NCI-H2029 treated with DMSO at 0.1 percent for 48 hours (cell line): ENCODE measurements at regions not wholly inside any gene's neighbourhood (a gene's known extent, or its start where the extent isn't known, plus 50 kb on each side); places are given as distances from the start of the nearest gene placed in this dataset.
"Not testable (repeated sequence)": the region's sequence is repeated elsewhere in the genome, so short reads cannot be mapped to it uniquely, and the experiment has no call there.

Source experiments
- DNase-seq: peaks from one replicate; lab custom pipeline; 2025; lab: John Stamatoyannopoulos, UW

GRCh38 chr6:55058682-55059081 is 115.6 kb upstream of the HCRTR2 start:
- DNase-seq = no peak

- no peak for DNase-seq
These were observed 109.4 kb upstream of the HCRTR2 start for GRCh38 chr6:55064711-55065420.

GRCh38 chr6:55069132-55069781 is 105.1 kb upstream of the HCRTR2 start:
- DNase-seq = peak; percentile 16

DNA sequence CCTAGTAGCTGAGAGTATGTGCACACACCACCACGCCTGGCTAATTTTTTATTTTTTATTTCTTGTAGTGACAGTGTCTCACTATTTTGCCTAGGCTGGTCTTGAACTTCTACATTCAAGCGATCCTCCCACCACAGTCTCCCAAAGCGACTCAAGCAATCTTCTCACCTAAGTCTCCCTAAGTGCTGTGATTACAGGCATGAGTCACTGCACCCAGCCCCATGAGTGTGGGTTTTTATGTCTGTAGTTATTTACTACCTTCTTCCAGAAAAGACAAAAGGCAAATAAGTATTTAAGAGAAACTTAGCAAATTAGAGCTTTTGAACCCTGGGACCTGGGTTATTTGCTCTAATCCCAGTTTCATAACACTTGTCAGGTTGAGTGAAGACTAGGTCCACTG is 92.3 kb upstream of the HCRTR2 start:
- no peak for DNase-seq

GRCh38 chr6:55088011-55088410 is 86.3 kb upstream of the HCRTR2 start:
- DNase-seq = not testable (repeated sequence)

GRCh38 chr6:55088902-55089301 is 85.4 kb upstream of the HCRTR2 start:
- DNase-seq = no peak

DNA sequence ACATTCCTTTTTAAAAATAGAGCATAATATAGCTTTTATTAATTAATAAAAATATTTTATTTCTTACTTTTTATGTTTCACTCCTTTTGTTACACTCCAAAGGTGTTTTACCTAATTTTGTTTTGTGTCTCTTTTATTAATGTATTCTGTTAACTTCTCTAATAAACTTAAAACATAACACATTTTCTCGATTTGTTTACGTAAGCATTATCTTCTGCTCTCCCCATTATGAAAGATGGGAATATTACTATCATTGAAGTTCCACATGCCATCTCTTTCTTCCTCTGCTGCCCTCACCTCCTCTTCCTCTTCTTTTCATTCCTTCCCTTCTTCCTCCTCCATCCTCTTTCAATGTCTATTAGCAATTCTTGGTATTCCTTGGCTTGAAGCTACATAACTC is 85.0 kb upstream of the HCRTR2 start:
- DNase-seq = no peak

- DNase-seq = no peak
These were observed 73.6 kb upstream of the HCRTR2 start for GRCh38 chr6:55100686-55101085.

GRCh38 chr6:55101157-55101556 is 73.2 kb upstream of the HCRTR2 start:
- no peak for DNase-seq

- no peak for DNase-seq
These were observed 65.9 kb upstream of the HCRTR2 start for GRCh38 chr6:55108134-55109130.

GRCh38 chr6:55117267-55117666 is 57.0 kb upstream of the HCRTR2 start:
- no peak for DNase-seq

DNA sequence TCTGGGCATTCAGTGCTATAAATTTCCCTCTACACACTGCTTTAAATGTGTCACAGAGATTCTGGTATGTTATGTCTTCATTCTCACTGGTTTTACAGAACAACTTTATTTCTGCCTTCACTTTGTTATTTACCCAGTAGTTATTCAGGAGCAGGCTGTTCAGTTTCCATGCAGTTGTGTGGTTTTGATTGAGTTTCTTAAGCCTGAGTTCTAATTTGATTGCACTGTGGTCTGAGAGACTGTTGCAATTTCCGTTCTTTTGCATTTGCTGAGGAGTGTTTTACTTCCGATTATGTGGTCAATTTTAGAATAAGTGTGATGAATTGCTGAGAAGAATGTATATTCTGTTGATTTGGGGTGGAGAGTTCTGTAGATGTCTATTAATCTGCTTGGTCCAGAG is 50.1 kb upstream of the HCRTR2 start:
- DNase-seq = not testable (repeated sequence)
